ENCODE measurements at regions not wholly inside any gene's neighbourhood (a gene's known extent, or its start where the extent isn't known, plus 50 kb on each side); places are given as distances from the start of the nearest gene placed in this dataset.

DNA sequence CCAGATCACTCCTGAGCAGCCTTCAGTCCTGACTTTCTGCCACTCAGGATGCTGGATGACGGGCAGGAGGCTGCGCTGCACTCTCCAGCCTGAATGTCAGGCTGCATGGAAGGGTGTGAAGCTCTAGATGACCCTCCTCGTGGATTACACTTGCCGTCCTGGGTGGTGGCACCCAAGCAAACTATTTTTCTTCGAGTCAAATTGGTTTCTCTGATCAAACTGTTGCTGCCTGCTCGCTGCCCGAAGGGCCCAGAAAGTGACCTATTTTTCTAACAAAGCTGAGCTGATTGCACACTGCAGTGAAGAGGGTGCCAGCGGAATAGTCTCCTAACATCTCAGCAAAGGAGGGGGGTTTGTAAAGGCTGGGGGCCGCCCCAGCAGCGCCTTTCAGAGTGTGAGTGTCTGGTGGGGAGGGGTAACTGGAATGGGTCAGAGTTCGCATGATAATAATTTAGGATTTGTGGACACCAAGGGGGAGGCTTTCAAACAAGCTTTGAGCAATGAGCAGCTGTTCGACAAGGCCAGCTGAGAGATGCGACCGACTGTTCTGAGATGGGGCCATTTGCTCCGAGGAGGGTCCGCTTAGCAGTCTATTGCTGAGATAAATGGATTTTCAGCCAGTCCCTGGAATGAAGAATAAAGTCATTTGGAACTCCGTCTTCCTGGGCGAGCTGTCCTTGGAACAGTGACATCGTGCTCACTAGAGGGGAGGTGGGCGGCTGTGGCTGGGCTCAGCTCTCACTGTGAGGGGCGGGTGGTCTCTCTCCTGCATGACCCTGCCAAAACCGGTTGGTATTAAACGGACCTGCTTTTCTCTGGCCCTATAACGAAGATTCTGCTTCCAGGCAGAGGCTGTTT lies 537.6 kb downstream of the BRD1 start:
- peak; percentile 40 for DNase-seq (ENCODE audit: low spot score)

DNA sequence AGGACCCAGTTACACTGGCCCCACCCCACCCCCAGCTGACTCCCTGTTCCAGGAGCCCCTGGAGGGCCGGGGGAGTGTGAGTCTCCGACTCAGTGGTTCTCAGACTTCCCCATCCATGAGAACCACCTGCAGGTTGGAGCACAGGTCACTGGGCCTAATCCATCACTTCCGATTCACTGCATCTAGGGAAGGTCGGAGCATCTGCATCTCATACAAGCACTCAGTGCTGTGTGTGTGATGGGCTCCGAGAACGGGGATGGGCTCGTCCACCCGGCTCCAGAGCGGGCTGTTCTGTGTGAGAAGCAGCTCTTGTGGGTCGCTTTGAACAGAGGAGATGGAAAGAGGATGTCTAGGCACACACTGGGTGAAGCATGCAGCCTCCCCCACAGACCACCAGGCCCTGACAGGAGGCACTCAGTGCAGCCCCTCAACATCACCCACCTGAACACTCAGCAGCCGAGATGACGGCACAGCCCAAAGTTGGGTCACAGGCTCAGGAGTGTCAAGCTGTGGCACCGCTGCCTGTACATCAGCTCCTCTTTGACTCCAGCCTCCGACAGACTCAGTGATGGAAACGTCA lies 541.4 kb downstream of the BRD1 start:
- DNase-seq (ENCODE audit: low spot score) = no peak

DNA sequence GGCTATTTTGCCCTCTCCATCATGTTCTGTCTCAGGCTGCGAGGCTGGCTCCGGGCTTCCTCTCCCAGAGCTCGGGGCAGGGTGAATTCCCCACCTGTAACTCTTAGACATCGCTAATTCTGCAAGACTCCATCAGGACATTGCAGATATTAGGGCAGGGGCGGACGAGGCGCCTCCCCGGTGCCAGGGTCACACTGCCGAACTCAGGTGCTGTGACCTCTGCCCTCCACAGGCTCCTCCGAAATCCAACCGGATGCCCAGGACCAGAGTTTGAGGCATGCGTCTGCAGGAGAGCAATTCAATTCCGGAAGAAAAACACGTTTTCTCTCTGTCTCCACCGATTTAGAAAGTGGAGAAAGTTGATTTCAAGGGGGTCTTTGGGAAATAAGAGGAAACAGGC lies 542.7 kb downstream of the BRD1 start:
- no peak for DNase-seq (ENCODE audit: low spot score)

DNA sequence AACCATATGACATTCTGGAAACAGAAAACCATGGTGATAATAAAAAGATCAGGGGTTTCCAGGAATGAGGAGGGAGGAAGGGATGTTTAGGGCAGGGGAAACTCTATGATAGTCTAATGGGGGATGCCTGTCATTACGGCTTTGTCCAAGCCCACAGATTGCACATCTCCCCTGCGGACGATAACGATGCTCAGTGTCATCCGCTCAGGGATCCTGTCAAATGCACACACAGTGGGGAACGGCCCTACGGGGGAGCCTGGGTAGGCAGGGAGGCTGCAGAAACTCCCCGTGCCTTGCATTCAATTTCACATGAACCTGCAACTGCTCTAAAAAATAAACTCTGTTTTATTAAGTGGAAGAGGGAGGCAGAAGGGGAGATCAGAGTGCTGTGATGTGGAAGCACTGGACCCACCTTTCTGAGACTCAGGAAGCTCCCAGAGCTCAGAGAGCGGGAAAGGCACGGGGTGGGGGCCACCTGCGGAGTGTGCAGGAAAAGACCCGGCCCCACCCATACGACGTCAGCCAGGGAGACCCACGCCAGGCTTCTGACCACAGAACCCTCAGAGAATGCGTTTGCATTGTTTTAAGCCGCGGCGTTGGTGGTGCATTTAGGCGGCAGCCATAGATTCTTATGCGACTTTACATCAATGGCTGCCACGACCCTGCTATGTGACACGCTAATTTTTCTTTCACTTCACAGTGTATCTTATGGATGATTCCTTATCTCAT lies 543.5 kb downstream of the BRD1 start:
- DNase-seq (ENCODE audit: low spot score) = no peak

DNA sequence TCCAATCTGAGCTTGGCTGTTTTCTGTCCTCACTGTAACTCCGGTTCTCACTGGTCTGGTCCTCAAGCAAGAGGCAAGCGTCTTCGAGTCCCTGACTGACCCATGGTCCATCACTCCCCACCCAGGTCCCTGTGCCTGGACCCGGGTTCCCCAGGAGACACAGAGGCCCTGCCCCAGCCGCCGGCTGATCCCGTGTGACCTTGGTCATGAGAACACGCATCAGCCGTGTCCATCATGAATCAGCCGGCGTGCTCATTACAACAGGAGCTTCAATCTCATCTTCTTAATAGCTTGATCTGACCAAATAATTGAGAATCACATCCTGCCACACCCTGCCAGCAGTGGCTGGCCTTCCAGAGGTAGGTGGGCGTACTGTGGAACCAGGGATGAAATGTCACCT lies 545.1 kb downstream of the BRD1 start:
- DNase-seq (ENCODE audit: low spot score) = no peak

DNA sequence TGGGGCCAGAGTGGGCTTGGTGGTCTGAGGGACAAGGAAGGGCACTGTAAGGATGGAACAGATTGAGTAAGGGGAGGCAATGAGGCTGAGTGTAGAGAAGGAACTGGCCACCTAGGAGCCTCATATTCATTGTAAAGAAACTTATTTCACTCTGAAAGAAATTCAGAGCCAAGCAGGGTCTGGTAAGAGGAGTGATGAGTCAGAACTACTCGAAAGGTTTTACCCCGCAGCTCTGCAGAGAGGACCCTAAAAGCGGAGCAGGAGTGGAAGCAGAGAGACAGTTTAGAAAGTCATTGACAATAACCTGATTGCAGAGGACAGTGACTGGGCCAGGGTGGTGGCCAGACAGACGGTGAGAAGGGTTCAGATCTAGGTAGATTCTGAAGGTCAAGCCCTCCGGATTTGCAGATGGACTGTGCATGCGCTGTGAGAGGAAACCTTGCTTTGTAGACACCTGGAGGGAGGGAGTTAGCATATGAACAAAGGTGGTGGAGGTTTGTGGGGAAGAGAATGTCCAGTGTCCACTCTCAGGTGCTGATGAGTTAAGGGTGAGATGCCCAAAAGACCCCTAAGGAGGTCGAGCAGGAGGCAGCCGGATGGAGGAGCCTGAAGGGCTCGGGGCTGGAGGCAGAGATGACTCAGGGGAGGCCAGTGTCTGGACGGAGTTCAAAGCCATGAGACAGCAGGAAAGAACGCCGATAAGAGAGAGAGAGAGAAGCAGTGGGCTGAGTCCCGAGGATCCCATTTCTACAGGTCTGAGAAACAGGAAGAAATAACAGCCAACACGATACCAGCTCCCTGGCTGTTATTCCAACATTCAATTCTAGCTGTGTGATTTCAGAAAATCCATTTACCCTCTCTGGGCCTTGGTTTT lies 546.0 kb downstream of the BRD1 start:
- no peak for DNase-seq (ENCODE audit: low spot score)

DNA sequence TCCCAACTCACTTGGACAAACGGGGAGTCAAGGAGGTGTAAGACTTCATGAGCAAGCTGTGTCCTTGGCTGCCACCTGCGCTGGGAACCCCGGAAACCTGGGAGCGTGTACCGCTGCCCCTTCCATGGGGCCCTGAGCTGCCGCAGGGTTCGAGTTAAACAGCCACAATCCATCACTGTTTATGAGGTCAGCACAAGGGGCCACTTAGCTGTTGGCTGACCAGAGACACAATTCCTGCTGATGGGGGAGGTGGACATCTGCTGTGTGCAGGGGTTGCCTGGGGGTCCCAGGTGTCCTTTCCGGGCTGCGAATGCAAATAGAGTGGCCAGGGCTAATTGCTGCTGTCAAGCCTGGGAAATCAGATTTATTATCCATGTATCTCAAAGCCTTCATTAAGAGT lies 549.3 kb downstream of the BRD1 start:
- DNase-seq (ENCODE audit: low spot score) = no peak

DNA sequence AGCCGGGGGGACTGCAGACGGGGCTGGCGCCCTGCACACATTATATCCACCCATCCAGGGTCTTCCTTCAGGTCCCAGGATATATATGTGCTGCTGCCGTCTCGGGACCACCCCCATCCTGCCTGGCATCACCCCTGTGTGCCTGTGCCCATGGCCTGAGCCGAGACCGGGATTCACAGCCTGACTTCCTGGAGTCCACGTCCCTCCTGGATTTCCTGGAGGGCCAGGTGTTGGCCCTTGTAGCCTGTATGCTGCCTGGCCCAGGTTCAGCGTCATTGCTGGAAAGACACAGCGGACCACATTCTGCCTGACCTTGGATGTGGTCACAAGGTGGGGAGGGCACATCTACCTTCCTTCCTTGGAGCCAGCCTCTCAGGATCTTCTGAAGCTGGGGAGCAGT lies 551.1 kb downstream of the BRD1 start:
- DNase-seq (ENCODE audit: low spot score) = no peak

DNA sequence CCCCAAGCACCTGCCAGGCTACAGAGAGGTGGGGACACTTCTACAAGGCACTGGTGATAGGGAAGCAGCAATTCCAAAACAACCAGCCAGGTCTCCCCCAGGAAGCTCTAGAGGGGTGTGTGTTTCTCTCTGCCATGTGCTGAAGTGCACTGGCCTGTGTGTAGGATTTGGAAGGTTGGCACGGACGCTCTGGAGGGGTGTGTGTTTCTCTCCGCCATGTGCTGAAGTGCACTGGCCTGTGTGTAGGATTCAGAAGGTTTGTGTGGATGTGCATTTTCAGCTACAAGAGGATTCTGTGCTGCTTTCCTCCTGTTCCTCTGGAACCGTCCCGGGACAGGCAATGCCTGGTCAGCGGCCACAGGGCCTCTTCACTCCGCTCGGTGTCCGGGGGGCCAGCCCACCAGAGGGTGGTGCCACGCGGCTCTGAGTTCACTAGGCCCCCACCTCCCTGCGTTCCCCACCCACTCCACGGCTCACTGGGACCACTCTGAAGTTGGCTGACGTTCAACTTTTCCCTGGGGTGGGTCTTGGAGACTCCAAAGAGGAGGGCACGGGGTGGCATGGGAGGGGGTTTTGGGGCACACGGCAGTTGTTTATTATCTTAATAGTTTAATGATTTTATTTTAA lies 552.8 kb downstream of the BRD1 start:
- DNase-seq (ENCODE audit: low spot score) = no peak

DNA sequence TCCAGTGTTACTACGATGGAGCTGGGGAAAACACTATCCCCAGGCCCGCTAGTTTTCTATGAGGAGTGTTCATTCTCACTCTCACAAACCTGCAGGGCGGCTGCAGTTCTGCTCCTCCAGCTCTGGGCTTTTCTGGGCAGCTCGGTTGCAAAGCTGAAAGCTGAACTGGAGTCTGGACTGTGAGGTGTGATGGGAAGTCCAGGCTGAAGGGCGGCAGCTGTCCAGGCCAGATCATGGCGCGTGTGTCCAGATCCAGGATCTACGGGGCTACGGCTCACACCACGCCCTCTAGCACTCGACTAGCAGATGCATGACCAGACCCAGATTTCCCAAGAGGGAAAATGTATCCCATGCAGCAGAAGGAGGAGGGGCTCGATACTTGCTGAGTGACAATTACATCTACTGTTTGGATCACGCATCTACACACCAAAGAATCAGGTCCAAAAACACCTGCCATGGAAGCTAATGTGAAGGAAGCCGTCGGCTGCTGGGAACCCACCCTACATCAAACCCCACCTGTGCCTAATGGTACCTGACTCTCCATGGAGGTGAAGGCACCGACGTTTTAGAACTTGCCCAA lies 555.0 kb downstream of the BRD1 start:
- DNase-seq (ENCODE audit: low spot score) = no peak

DNA sequence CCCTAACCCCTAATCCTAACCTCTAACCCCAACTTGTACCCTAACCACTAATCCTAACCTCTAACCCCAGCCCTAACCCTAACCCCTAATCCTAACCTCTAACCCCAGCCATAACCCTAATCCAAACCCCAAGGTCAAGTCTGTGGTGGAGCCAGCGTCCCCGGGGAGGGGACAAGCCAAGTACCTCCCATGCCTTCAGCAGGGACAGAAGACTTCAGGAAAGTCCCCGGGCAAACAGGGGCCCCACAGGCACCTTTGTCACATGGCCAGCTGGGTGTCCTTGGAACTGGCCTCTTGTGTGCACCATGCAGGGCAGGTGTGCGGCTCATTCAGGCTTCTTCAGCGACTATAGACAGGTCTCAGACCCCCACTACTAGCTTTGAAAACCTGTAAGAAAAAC lies 555.8 kb downstream of the BRD1 start:
- no peak for DNase-seq (ENCODE audit: low spot score)

DNA sequence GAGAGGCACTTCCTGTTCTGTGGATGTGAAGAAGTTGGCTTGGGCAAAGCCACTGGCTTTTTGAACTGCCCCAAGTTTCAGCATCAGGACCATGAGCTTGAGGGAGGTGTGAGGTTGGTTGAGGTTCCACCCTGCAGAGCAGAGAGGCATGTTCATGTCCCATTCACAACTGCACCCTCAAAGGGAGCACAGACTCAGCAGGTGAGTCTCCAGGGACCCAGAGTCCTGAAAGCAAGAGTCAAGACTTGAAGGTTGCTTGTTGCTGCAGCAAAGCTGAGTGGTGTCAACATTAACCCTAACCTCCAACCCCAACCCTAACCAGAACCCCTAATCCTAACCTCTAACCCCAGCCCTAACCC lies 556.3 kb downstream of the BRD1 start:
- no peak for DNase-seq (ENCODE audit: low spot score)

DNA sequence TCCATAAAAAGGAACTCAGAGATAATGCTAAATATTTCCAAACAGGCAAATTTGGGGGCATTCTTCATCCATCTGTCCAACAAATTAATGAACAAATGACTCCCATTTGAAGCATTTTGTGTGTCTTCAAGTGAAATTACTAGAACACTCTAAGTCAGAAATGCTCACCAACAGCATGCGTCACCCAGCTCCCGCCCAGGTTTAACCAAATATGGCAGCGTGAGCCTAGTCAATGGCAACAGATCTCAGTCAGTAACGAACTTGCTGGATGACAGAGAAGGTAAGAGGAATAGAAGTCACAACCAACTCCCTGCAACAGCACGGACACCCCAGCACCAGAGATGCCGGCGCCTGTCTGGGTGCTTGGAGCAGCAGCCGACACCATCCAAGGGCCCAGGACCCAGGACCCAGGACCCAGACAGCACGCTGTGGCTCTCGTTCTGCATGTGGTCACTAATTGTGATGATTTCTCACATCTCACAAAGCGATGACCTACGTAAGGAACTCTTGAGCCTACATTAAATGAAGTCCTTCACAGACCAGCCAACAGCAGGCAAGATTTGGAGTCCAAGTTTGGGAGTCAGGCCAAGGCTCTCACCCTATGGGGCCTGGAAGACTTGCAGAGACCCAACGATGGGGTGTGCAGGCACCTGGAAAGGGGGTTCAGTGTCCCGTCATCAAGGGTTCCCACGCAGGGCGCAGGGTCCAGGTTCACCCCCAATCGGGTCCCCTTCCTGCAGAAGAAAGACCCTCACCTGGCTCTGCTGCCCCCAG lies 556.9 kb downstream of the BRD1 start:
- no peak for DNase-seq (ENCODE audit: low spot score)

DNA sequence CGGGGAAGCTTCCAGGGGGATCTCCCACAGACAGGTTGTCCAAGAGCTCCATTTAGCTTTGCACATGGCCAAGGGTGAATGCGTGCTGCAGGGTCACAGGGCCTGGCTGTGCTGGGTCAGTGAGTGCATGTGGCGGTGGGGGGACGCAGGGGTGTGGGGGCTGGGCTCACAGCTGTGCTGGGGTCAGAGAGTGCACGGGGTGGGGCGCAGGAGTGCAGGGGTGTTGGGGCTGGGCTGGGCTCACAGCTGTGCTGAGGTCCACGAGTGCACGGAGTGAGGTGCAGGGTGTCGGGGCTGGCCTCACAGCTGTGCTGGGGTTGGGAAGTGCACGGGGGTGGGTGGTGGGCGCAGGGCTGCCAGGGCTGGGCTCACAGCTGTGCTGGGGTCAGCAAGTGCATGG lies 557.7 kb downstream of the BRD1 start:
- no peak for DNase-seq (ENCODE audit: low spot score)

DNA sequence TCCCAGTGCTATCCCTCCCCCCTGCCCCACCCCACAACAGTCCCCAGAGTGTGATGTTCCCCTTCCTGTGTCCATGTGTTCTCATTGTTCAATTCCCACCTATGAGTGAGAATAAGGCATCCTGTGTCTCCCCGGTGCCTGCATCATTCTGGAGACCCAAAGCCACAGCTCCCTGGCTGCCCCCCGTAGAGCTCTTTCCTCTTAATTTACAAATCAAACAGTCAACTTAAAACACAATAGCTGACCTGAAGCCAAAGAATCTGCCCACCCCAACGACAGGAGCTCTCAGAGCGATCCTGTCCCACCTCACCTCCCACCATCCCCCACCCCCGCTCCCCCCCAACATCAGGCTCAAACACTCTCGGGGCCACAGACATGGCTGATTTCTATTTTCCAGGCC lies 558.3 kb downstream of the BRD1 start:
- DNase-seq (ENCODE audit: low spot score) = no peak

DNA sequence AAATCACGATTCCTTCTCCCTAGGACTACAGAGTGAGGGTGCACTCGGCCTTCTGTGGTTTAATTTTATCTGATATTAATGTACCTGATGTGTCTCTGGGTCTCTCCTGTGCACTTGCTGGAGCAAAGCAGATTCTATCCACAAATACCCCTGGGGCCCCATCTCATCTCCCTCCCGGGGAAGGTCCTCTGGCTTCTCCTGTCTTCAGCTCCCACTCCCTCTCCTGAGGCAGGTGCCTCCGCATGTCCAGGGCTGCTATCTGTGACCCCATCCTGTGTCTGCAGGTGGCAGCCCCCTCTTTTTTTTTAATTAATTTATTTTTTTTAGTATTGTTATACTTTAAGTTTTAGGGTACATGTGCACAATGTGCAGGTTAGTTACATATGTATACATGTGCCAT lies 558.7 kb downstream of the BRD1 start:
- DNase-seq (ENCODE audit: low spot score) = no peak

DNA sequence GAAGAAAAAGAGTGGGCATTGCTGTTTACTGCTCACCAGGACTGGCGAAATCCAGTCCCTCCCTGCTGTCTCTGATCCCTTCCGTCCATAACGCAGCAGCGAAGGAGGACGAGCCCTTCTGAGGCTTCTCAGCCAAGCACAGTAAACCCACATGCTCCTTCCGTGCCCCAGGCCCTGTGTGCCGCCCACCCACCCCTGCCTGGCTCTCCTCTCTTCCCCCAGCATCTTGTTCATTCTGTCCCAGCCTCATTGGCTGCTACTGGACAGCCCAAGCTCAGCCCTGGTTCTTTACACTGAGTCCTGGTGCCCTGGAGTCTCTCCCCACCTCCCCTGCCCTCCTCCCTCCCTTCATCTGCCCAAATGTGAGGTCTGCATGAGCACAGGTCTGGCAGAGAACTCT lies 559.7 kb downstream of the BRD1 start:
- DNase-seq (ENCODE audit: low spot score) = no peak

DNA sequence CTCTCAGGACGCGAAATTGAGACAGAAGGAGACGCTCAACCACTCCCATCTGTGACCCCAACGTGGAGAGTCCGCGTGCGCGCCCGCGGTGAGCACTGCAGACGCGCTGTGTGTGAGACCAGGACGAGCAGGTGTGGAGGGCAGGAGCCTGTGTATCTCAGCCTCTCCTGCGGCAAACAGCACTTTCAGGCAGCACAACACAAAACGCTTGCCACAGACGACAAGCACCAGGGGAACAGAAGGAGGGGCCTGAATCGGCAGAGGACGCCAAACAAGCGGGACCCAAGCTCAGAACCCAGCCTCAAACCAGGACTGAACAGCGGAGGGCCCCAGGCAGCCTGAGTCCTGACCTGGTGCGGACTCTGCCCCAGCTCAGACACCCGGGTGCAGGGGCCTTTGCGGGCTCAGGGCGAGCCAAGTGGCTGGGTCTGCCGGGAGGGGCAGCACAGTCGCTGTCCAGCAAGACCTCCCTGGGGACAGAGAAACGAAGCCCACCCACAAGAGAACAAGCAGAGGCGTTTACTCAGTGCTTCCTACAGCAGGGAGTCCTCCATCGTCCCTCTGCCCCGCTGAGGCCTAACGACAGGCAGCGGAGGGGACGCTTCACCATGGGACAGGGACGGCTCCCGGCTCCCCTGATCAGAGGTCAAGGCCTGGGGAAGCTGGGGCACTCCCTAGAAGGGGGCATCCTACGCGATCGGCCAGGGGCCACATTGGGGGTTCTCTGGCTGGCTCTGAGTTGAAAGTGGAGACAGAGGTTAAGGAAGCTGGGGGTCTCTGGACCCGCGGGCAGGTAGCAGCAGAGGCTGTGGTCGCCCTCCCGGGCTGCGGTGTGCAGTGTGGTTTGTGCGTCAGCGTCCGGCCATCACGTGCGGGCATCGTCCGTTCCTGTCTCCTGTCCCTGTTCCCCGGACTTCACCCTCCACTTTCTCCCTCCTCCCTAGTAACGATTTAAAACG lies 560.8 kb downstream of the BRD1 start:
- no peak for DNase-seq (ENCODE audit: low spot score)

DNA sequence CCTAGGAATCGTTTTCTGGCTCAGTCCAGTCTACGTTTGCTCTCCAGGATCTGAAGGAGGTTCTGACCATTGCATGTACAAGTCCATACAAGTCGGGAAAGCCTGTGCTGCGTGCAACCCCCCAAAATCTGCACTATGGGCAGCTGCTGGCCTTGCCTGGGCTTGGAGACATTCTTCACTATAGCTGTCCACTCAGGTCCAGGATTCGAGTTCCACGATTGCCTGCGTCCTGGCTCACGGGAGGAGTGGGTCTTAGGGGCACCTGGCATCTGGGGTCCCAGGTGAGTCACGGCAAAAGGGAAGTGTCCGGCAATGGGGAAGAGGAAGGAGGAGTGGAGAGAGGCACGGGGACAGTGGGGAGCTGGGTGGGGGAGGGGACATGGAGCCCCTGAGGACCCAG lies 563.0 kb downstream of the BRD1 start:
- DNase-seq (ENCODE audit: low spot score) = no peak

DNA sequence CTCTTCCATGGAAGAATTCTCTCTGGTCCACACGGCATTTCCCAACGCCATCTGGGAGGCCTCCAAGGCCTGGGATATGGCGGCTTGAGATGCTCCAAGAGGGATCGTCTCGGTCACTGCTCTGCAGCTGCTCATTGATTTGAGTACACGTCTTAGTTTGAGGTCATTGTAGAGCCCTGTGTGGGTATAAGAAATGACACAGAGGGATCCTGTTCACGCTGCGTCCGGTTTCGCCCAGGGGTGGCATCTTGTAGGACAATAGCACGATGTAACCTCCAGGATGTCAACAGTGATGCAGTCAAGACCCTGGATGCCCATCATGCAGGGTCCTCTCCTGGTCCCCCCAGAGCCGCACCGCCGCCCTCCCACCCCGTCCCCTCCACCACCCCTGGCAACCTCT lies 564.6 kb downstream of the BRD1 start:
- DNase-seq (ENCODE audit: low spot score) = no peak
